Mammary epithelial cell (primary cell): ENCODE measurements at regions not wholly inside any gene's neighbourhood (a gene's known extent, or its start where the extent isn't known, plus 50 kb on each side); places are given as distances from the start of the nearest gene placed in this dataset.

Experiments
- CTCF ChIP-seq, 2 donors: IDR thresholded peaks in 1 of 2; conservative IDR thresholded peaks in 1 of 2; 2 replicates each; pipeline ENCODE4 v1.5.1; 2011 to 2012; ENCODE audit warnings: inconsistent platforms in 2 of 2, low read length in 2 of 2, mild to moderate bottlenecking in 2 of 2, control low read depth in 1 of 2, low read depth in 1 of 2; ENCODE audit not compliant: insufficient read depth in 1 of 2; ENCODE audit errors: extremely low read depth in 1 of 2
- EZH2 ChIP-seq: IDR thresholded peaks from 2 replicates; pipeline ENCODE4 v1.6.1; 2012; ENCODE audit warnings: low read length, inconsistent platforms, borderline replicate concordance

GRCh38 chr17:22131740-22132139, 439.4 kb downstream of the KCNJ18 start:
- no peak for TF ChIP-seq CTCF (conservative IDR thresholded peaks at IDR 0.05 in 1 of 2, IDR thresholded peaks at IDR 0.05 in 1 of 2; ENCODE audit: extremely low read depth in 1 of 2, insufficient read depth in 1 of 2, low read depth in 1 of 2, low read length in 2 of 2)
- no peak for TF ChIP-seq EZH2
